ENCODE measurements at regions not wholly inside any gene's neighbourhood (a gene's known extent, or its start where the extent isn't known, plus 50 kb on each side); places are given as distances from the start of the nearest gene placed in this dataset.

DNA sequence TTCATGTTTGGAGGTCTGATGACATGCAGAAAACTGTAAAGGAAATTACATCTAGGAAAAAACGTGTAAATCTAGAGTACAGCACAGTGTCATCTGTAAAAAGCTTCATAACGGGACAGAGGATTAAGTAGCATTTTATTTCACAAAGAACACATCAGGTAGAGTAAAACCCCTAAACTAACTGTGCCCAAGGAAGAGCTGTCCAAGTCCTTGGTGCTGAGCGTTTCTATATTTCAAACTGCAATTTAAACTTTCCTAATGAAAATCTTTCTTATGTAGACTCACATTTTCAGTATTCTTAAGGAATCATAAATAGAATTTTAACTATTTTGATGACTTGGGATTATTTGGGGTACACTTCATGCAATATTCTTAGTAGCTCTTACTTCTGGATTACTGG, 646.2 kb downstream of the IPMK start:
- no peak for TF ChIP-seq EZH2 (IDR thresholded peaks at IDR 0.05; ENCODE audit: borderline replicate concordance, low read length)
- TF ChIP-seq, protein P1, sequence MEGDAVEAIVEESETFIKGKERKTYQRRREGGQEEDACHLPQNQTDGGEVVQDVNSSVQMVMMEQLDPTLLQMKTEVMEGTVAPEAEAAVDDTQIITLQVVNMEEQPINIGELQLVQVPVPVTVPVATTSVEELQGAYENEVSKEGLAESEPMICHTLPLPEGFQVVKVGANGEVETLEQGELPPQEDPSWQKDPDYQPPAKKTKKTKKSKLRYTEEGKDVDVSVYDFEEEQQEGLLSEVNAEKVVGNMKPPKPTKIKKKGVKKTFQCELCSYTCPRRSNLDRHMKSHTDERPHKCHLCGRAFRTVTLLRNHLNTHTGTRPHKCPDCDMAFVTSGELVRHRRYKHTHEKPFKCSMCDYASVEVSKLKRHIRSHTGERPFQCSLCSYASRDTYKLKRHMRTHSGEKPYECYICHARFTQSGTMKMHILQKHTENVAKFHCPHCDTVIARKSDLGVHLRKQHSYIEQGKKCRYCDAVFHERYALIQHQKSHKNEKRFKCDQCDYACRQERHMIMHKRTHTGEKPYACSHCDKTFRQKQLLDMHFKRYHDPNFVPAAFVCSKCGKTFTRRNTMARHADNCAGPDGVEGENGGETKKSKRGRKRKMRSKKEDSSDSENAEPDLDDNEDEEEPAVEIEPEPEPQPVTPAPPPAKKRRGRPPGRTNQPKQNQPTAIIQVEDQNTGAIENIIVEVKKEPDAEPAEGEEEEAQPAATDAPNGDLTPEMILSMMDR (conservative IDR thresholded peaks at IDR 0.05 in 1 of 2, IDR thresholded peaks at IDR 0.05 in 1 of 2; ENCODE audit: extremely low read depth in 1 of 2, insufficient read depth in 1 of 2, low read depth in 1 of 2, low read length in 2 of 2): no peak
